Erythroblast (primary cell): ENCODE measurements at regions not wholly inside any gene's neighbourhood (a gene's known extent, or its start where the extent isn't known, plus 50 kb on each side); places are given as distances from the start of the nearest gene placed in this dataset.

ENCODE experiments used
- GATA1 ChIP-seq: IDR thresholded peaks from 2 replicates; pipeline ENCODE4 v1.6.1; 2011; ENCODE audit warnings: low read depth, mild to moderate bottlenecking, control low read depth, low read length, moderate library complexity
- POLR2A ChIP-seq: IDR thresholded peaks from 2 replicates; pipeline ENCODE4 v1.6.1; 2011; ENCODE audit warnings: mild to moderate bottlenecking, low read length

GRCh38 chr10:33441561-33441960, 107.1 kb upstream of the NRP1 start:
- TF ChIP-seq POLR2A: no peak
- no peak for TF ChIP-seq GATA1
